ENCODE measurements at regions not wholly inside any gene's neighbourhood (a gene's known extent, or its start where the extent isn't known, plus 50 kb on each side); places are given as distances from the start of the nearest gene placed in this dataset.

DNA sequence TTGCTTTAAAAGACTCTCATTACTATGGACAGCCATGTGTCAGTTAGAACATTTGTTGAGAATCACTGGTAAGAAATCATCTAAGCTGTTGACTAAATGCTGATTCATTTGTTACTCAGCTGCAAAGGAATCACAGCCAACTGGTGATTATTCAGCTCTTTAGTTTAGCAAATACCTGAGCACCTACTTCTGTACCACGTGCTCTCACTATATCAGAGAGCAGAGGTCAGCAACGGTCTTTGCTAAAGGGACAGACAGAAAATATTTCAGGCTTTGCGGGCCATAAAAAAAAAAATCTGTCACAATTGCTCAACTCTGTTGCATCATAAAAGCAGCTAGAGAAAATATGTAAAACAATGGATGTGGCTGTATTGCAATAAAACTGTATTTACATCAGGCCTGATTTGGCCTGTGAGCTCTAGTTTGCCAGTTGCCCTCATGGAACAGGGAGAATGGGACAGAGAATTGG is 377.6 kb downstream of the DNAH5 start:
- intact Hi-C loops (cut with DNase I) = no loop called here
- TF ChIP-seq POLR2A (IDR thresholded peaks at IDR 0.05) (no peak), EP300 (IDR thresholded peaks at IDR 0.05) (no peak)
- TF ChIP-seq, protein P1, sequence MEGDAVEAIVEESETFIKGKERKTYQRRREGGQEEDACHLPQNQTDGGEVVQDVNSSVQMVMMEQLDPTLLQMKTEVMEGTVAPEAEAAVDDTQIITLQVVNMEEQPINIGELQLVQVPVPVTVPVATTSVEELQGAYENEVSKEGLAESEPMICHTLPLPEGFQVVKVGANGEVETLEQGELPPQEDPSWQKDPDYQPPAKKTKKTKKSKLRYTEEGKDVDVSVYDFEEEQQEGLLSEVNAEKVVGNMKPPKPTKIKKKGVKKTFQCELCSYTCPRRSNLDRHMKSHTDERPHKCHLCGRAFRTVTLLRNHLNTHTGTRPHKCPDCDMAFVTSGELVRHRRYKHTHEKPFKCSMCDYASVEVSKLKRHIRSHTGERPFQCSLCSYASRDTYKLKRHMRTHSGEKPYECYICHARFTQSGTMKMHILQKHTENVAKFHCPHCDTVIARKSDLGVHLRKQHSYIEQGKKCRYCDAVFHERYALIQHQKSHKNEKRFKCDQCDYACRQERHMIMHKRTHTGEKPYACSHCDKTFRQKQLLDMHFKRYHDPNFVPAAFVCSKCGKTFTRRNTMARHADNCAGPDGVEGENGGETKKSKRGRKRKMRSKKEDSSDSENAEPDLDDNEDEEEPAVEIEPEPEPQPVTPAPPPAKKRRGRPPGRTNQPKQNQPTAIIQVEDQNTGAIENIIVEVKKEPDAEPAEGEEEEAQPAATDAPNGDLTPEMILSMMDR (IDR thresholded peaks at IDR 0.05) = no peak
- no peak overlapping the region for H3K4me3 ChIP-seq
- no peaks in the 10 kb centered on the region for H3K27me3 ChIP-seq
- WGBS, 3 donors = 67 to 71% (median 68%) methylated on average over 3 of the region's 3 CpGs
- no peaks in the 10 kb centered on the region for H3K36me3 ChIP-seq
- H3K4me1 ChIP-seq (ENCODE audit: insufficient read depth) = no peaks in the 10 kb centered on the region
- no peak overlapping the region for H3K27ac ChIP-seq
- H3K9me3 ChIP-seq = no peaks in the 10 kb centered on the region
- no peak for DNase-seq

DNA sequence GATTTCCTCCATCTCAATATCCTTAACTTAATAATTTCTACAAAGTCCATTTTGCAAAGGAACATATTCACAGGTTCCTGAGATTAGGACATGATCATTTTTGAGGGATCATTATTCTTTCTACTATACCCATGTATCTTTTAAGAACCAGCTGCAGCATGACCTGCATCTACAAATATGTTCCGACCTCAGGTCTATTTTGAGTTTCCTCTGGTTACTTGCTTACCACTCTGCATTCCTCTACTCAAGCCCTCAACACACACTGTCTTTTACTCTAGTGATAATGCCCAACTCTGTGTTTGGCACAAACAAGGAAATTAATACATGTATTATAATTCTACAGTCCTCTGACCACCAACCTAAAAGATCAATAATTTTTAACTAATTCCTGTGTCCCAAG is 386.1 kb downstream of the DNAH5 start:
- no peaks in the 10 kb centered on the region for H3K36me3 ChIP-seq
- no peak overlapping the region for H3K27ac ChIP-seq
- H3K4me3 ChIP-seq = no peak overlapping the region
- TF ChIP-seq, protein P1 (IDR thresholded peaks at IDR 0.05) = no peak
- TF ChIP-seq EP300 (IDR thresholded peaks at IDR 0.05) = no peak
- TF ChIP-seq POLR2A (IDR thresholded peaks at IDR 0.05) = no peak
- DNase-seq = no peak
- no peaks in the 10 kb centered on the region for H3K4me1 ChIP-seq (ENCODE audit: insufficient read depth)
- 63 to 76% (median 73%) methylated on average over 1 of the region's 1 CpG for WGBS, 3 donors
- intact Hi-C loops (cut with DNase I) = no loop called here
- H3K27me3 ChIP-seq = no peaks in the 10 kb centered on the region
- H3K9me3 ChIP-seq = no peaks in the 10 kb centered on the region

DNA sequence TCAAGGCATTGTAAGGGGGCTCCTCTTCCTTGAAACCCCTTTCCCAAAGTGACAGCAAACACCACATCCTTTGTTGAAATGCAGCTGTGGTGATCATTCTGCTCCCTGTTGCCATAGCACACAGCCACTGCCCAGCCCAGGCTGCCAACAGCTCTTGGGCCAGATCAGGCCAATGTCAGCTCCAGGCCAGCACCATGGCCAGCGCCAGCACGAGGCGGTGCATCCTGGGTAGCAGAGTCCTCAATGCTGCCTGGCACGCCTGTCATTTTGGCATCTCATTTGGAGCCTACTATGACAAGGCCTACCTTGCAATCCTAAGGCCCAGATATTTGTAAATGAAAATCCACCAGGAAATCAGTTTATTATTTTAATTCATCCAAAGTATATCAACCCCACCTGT is 390.6 kb downstream of the DNAH5 start:
- Histone ChIP-seq H3K4me1 (ENCODE audit: insufficient read depth) (no peaks in the 10 kb centered on the region), H3K27me3 (no peaks in the 10 kb centered on the region), H3K27ac (no peak overlapping the region), H3K4me3 (no peak overlapping the region), H3K36me3 (no peaks in the 10 kb centered on the region), H3K9me3 (no peaks in the 10 kb centered on the region)
- no peak for DNase-seq
- TF ChIP-seq POLR2A (IDR thresholded peaks at IDR 0.05) = no peak
- TF ChIP-seq EP300 (IDR thresholded peaks at IDR 0.05) = no peak
- TF ChIP-seq, protein P1 (IDR thresholded peaks at IDR 0.05) = no peak
- WGBS, 3 donors = 13 to 21% (median 19%) methylated on average over 4 of the region's 4 CpGs
- intact Hi-C loops (cut with DNase I) = no loop called here

DNA sequence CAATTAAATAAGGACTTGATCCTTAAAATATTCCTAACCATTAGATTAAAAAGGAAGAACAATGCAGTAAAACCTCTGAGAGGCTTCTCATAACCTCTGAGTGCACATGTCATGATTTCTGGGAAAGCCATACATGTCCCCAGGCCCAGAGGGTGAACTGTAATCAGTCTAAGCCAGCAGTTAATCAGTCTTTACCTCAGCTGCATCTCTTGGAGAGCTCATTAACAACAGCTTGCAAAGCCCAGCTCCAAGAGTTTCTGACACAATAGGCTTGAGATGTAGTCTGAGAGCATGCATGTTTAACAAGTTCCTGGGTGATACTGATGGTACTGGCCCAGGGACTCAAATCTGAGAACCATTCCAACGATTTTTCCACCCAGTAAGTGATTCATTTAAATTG is 392.1 kb downstream of the DNAH5 start:
- no peaks in the 10 kb centered on the region for H3K4me1 ChIP-seq (ENCODE audit: insufficient read depth)
- no peak overlapping the region for H3K4me3 ChIP-seq
- TF ChIP-seq POLR2A (IDR thresholded peaks at IDR 0.05) (no peak), EP300 (IDR thresholded peaks at IDR 0.05) (no peak)
- TF ChIP-seq, protein P1 (IDR thresholded peaks at IDR 0.05) = no peak
- H3K27ac ChIP-seq = no peak overlapping the region
- intact Hi-C loops (cut with DNase I) = no loop called here
- WGBS, 3 donors = 16 to 40% (median 25%) methylated on average over 1 of the region's 1 CpG
- no peaks in the 10 kb centered on the region for H3K36me3 ChIP-seq
- no peaks in the 10 kb centered on the region for H3K27me3 ChIP-seq
- no peak for DNase-seq
- no peaks in the 10 kb centered on the region for H3K9me3 ChIP-seq
